Right lobe of liver (tissue), 6 donors: ENCODE measurements at regions not wholly inside any gene's neighbourhood (a gene's known extent, or its start where the extent isn't known, plus 50 kb on each side); places are given as distances from the start of the nearest gene placed in this dataset.

Source experiments
- ATAC-seq, 4 donors: fragments of 200-7000 bp; cut with Tn5 transposase; one replicate each; pipeline ENCODE4 v1.9.1; 2020; ENCODE audit warnings: mild to moderate bottlenecking in 4 of 4, moderate library complexity in 4 of 4
- DNase-seq, 3 donors: peaks; one replicate each; pipeline ENCODE4 v3.0.0-alpha.2; 2020
- H3K27ac ChIP-seq, 3 donors: fragments of 200-600 bp; one replicate each; pipeline ENCODE4 v1.8.0; 2022
- H3K27me3 ChIP-seq, 2 donors: fragments of 200-600 bp; one replicate each; pipeline ENCODE4 v1.8.0; 2022
- H3K36me3 ChIP-seq, 4 donors: fragments of 200-600 bp; sonication (generic) in 1 of 4; one replicate each; pipeline versions ENCODE4 v1.5.1 to v1.8.0; 2017 to 2022; ENCODE audit warnings: control low read depth in 1 of 4
- H3K4me1 ChIP-seq, 4 donors: fragments of 200-600 bp; sonication (generic) in 1 of 4; one replicate each; pipeline versions ENCODE4 v1.5.1 to v1.8.0; 2017 to 2022; ENCODE audit warnings: control low read depth in 1 of 4
- H3K4me3 ChIP-seq, 3 donors: fragments of 200-600 bp; one replicate each; pipeline ENCODE4 v1.8.0; 2022
- H3K9me3 ChIP-seq, 4 donors: fragments of 200-600 bp; sonication (generic) in 1 of 4; one replicate each; pipeline versions ENCODE4 v1.5.1 to v1.8.0; 2017 to 2022; ENCODE audit warnings: control low read depth in 1 of 4
- POLR2A ChIP-seq: fragments of 450-650 bp; IDR thresholded peaks from one replicate; pipeline ENCODE4 v1.6.1; 2017; ENCODE audit warnings: antibody characterized with exemption, mild to moderate bottlenecking
- WGBS: methylation state at CpG from one replicate; pipeline ENCODE4 v1.1.6; 2018; ENCODE audit warnings: low coverage, low lambda C conversion rate; ENCODE audit not compliant: insufficient coverage; ENCODE audit errors: missing lambda C conversion rate; 5-methylcytosine and 5-hydroxymethylcytosine counted together
- intact Hi-C, 2 donors: fragments of 100-400 bp; cut with DNase I; formaldehyde crosslinking; loops; one replicate each; pipeline versions ENCODE4 v1.11.2 to v1.14.1; 2022
- TF ChIP-seq, protein P1 (sequence below), 4 donors: fragments of 200-600 bp in 3 of 4; fragments of 450-650 bp in 1 of 4; IDR thresholded peaks; one replicate each; pipeline versions ENCODE4 v1.5.1 to v1.8.0; 2016 to 2022; ENCODE audit warnings: antibody characterized with exemption in 4 of 4, mild to moderate bottlenecking in 2 of 4
- donor health status: DM: no; HTN: yes; CAD: no.
- donor health status: DM: no; HTN: no; CAD: no.
- donor health status: DM: no; HTN: no; CAD: no.
- donor health status: DM: no; HTN: yes; CAD: no.
- donor health status: DM: no; HTN: yes; CAD: no.

DNA sequence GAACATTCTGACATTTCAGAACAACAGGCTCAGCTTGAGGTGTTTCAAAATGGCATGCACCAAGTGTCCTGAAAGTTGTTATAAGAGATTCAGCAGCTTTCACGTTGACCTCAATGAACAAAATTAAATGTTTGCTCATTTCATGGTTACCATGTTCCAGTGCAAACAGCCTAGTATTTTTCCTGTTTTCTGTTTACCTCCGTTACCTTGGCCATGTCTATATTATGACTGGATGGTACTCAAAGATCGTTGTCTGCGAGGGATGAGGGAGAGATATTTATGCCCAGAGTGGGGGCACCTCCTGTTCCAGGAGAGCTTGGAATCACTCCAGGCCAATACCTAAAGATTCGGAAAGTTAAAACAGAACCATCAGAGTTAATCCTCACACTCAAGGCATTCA is 83.8 kb upstream of the SASH1 start:
- 77% methylated on average over 5 of the region's 5 CpGs for WGBS
- intact Hi-C loops = no loop called here
- ATAC-seq = no peak
- H3K4me1 ChIP-seq = no peaks in the 10 kb centered on the region
- H3K27me3 ChIP-seq = no peaks in the 10 kb centered on the region
- TF ChIP-seq, protein P1, sequence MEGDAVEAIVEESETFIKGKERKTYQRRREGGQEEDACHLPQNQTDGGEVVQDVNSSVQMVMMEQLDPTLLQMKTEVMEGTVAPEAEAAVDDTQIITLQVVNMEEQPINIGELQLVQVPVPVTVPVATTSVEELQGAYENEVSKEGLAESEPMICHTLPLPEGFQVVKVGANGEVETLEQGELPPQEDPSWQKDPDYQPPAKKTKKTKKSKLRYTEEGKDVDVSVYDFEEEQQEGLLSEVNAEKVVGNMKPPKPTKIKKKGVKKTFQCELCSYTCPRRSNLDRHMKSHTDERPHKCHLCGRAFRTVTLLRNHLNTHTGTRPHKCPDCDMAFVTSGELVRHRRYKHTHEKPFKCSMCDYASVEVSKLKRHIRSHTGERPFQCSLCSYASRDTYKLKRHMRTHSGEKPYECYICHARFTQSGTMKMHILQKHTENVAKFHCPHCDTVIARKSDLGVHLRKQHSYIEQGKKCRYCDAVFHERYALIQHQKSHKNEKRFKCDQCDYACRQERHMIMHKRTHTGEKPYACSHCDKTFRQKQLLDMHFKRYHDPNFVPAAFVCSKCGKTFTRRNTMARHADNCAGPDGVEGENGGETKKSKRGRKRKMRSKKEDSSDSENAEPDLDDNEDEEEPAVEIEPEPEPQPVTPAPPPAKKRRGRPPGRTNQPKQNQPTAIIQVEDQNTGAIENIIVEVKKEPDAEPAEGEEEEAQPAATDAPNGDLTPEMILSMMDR (IDR thresholded peaks at IDR 0.05) = no peak
- no peak for TF ChIP-seq POLR2A
- no peak overlapping the region for H3K4me3 ChIP-seq
- H3K36me3 ChIP-seq = no peaks in the 10 kb centered on the region
- H3K9me3 ChIP-seq = no peaks in the 10 kb centered on the region
- no peak overlapping the region for H3K27ac ChIP-seq
- no peak for DNase-seq

DNA sequence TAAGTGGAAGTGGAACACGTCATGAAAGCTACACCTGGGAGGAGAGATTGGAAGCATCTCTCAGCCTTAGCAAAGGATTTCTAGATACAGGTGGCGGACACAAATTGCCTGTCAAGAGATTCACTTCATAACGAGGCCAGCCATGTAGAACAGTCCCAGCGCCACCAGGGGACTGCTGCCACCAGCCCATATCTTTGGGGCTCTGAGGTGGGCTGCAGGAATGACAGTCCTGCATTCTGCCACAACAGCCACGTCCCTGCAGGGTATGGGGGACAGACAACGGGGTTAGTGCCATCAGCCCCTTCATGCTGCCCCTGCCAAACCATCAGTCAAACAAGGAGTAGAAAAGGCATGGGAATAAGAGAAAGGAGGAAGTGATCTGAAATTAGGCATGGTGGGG is 81.2 kb upstream of the SASH1 start:
- Histone ChIP-seq H3K4me1 (no peaks in the 10 kb centered on the region), H3K27me3 (no peaks in the 10 kb centered on the region), H3K27ac (no peak overlapping the region), H3K4me3 (no peak overlapping the region), H3K9me3 (no peaks in the 10 kb centered on the region), H3K36me3 (no peaks in the 10 kb centered on the region)
- TF ChIP-seq POLR2A = no peak
- TF ChIP-seq, protein P1 (IDR thresholded peaks at IDR 0.05) = no peak
- ATAC-seq (no peak), DNase-seq (no peak)
- WGBS = 48% methylated on average over 5 of the region's 6 CpGs
- intact Hi-C loops = no loop called here

DNA sequence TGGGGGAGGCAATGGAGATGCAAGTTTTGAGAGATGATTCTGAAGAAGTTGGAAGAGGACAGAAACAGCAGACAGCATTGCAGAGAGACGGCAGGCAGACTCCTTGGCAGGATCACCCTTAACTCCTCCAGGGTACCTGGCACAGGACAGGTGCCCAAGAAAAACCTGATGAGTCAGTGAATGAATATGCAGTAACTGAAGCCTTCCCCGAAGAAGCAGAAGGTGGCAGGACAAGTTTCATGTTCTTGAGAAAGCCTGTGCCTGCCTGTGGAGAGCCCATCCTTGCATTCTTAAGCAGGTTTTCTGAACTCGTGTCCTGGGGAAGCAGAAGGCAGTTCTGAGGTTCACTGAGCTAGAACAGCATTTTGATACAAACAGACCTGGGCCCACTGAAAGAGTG is 79.6 kb upstream of the SASH1 start:
- H3K36me3 ChIP-seq = no peaks in the 10 kb centered on the region
- no peak overlapping the region for H3K4me3 ChIP-seq
- no peaks in the 10 kb centered on the region for H3K27me3 ChIP-seq
- intact Hi-C loops = no loop called here
- DNase-seq (no peak), ATAC-seq (no peak)
- no peaks in the 10 kb centered on the region for H3K9me3 ChIP-seq
- WGBS = 78% methylated on average over 2 of the region's 3 CpGs
- TF ChIP-seq, protein P1 (IDR thresholded peaks at IDR 0.05) = no peak
- TF ChIP-seq POLR2A = no peak
- no peaks in the 10 kb centered on the region for H3K4me1 ChIP-seq
- H3K27ac ChIP-seq = no peak overlapping the region

DNA sequence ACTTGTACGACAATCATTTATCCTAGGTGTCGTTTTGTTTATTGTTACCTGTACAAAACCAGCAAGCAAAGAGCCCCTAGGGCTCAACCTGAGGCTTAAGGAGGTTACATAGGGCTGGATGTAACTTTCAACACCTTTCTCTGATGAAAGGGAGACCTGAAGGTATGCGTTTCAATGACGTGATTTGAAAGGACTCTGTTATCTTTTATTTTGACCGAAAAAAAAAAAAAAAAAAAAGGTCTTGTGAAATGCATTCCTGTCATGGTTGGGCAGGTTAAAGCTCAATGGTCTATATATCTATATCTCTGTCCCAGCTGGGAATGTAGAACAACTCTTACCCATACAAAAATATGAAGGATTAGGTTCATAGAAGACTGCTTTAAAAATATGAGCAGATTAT is 78.7 kb upstream of the SASH1 start:
- no peak overlapping the region for H3K27ac ChIP-seq
- intact Hi-C loops = no loop called here
- no peak overlapping the region for H3K4me3 ChIP-seq

More for the DNA sequence above, 78.7 kb upstream of the SASH1 start:
- no peak for DNase-seq
- whole genome bisulfite sequencing = 39% methylated on average over 5 of the region's 5 CpGs
- Histone ChIP-seq H3K27me3 (no peaks in the 10 kb centered on the region), H3K36me3 (no peaks in the 10 kb centered on the region), H3K4me1 (no peaks in the 10 kb centered on the region), H3K9me3 (no peaks in the 10 kb centered on the region)
- TF ChIP-seq POLR2A = no peak
- TF ChIP-seq, protein P1 (IDR thresholded peaks at IDR 0.05) = no peak
- no peak for ATAC-seq
